Activated B cell treated with CpG ODN at 0.5 μM for 24 hours (primary cell): ENCODE measurements at regions not wholly inside any gene's neighbourhood (a gene's known extent, or its start where the extent isn't known, plus 50 kb on each side); places are given as distances from the start of the nearest gene placed in this dataset.

Experiments used
- ATAC-seq: fragments of 200-7000 bp; cut with Tn5 transposase; one replicate; pipeline ENCODE4 v1.10.0; 2021; ENCODE audit warnings: low read depth, mild to moderate bottlenecking, moderate library complexity
- CTCF ChIA-PET: fragments of 350-600 bp; sonication (Branson Sonifier 250); formaldehyde crosslinking; loops from one replicate; lab custom pipeline; 2021; ENCODE audit warnings: antibody characterized with exemption; lab: Charles Lee
- POLR2A ChIA-PET: fragments of 350-600 bp; sonication (Branson Sonifier 250); formaldehyde crosslinking; loops from one replicate; lab custom pipeline; 2021; ENCODE audit warnings: antibody characterized with exemption; lab: Charles Lee
- DNase-seq: peaks from one replicate; pipeline ENCODE4 v3.0.0; 2022
- H3K27ac Mint-ChIP-seq: one replicate; pipeline ENCODE4 v1.8.0; 2020; ENCODE audit warnings: mixed read lengths
- H3K27me3 Mint-ChIP-seq: one replicate; pipeline ENCODE4 v1.8.0; 2021; ENCODE audit warnings: mixed read lengths
- H3K36me3 Mint-ChIP-seq: one replicate; pipeline ENCODE4 v1.8.0; 2021; ENCODE audit warnings: low read depth, mixed read lengths
- H3K4me1 Mint-ChIP-seq: one replicate; pipeline ENCODE4 v1.8.0; 2021; ENCODE audit warnings: mixed read lengths
- H3K4me3 Mint-ChIP-seq: one replicate; pipeline ENCODE4 v1.8.0; 2020; ENCODE audit warnings: mild to moderate bottlenecking, mixed read lengths
- H3K9me3 Mint-ChIP-seq: one replicate; pipeline ENCODE4 v1.8.0; 2020; ENCODE audit warnings: mixed read lengths
- CTCF ChIP-seq: fragments of 200-600 bp; IDR thresholded peaks from one replicate; pipeline ENCODE4 v1.8.0; 2022; ENCODE audit warnings: antibody characterized with exemption, mild to moderate bottlenecking
- intact Hi-C: fragments of 100-400 bp; cut with micrococcal nuclease; formaldehyde crosslinking; loops from one replicate; pipeline ENCODE4 v1.15.1; 2024

DNA sequence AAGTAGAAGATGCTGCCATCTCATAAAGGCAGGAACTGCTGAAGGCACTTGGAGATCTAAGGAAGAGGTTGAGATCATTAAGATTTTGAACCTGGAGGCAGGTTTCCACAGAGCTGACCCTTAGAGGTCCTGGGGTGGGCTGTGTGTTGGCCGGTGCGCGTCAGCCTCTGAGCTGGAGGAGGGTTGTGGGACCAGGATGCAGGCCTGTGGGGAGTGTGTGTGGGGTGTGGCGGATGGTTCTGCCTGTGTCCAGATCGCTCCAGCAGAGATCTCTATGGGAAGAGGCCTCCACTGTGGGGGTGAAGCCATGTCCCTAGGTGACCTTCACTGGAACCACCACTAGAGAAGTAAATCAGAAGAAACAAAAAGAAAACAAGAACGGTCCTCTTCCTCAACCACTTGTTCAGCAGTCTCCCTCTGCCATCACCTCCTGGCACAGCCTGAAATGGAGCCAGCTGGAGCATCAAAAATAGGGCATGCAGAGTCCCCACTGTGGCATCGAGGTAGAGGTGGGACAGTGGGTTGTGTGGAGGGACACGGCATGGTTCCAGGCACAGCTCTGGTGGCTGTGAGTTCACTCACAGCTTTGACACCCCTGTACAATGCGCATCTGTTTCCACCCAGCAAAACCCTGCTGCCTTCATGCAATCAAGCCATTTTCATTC is 453.8 kb downstream of the TCERG1L start:
- TF ChIP-seq CTCF: no peak
- intact Hi-C loops: no loop called here
- H3K27me3 Mint-ChIP-seq: no peaks in the 10 kb centered on the region
- no peak overlapping the region for H3K27ac Mint-ChIP-seq
- H3K4me3 Mint-ChIP-seq: no peak overlapping the region
- ChIA-PET POLR2A (no interaction called here), CTCF (no interaction called here)
- no peaks in the 10 kb centered on the region for H3K4me1 Mint-ChIP-seq
- DNase-seq (no peak), ATAC-seq (no peak)
- H3K36me3 Mint-ChIP-seq: no peaks in the 10 kb centered on the region
- peaks cover 16% of the 10 kb centered on the region for H3K9me3 Mint-ChIP-seq

- no peaks in the 10 kb centered on the region for H3K27me3 Mint-ChIP-seq
- intact Hi-C loops: no loop called here
- TF ChIP-seq CTCF: no peak
- DNase-seq (no peak), ATAC-seq (no peak)
- H3K36me3 Mint-ChIP-seq: no peaks in the 10 kb centered on the region
- peaks cover 14% of the 10 kb centered on the region for H3K9me3 Mint-ChIP-seq
- no peak overlapping the region for H3K27ac Mint-ChIP-seq
- H3K4me3 Mint-ChIP-seq: no peak overlapping the region
- ChIA-PET POLR2A (no interaction called here), CTCF (no interaction called here)
- no peaks in the 10 kb centered on the region for H3K4me1 Mint-ChIP-seq
Measured at GRCh38 chr10:130858626-130859025, 452.9 kb downstream of the TCERG1L start.

GRCh38 chr10:130859427-130859826 is 452.1 kb downstream of the TCERG1L start:
- ChIA-PET POLR2A (no interaction called here), CTCF (no interaction called here)
- no peak overlapping the region for H3K27ac Mint-ChIP-seq
- no peaks in the 10 kb centered on the region for H3K4me1 Mint-ChIP-seq
- no peak for TF ChIP-seq CTCF
- intact Hi-C loops: no loop called here
- peaks cover 10% of the 10 kb centered on the region for H3K9me3 Mint-ChIP-seq
- H3K36me3 Mint-ChIP-seq: no peaks in the 10 kb centered on the region
- no peaks in the 10 kb centered on the region for H3K27me3 Mint-ChIP-seq
- ATAC-seq (no peak), DNase-seq (no peak)
- no peak overlapping the region for H3K4me3 Mint-ChIP-seq

GRCh38 chr10:130862122-130862521 is 449.4 kb downstream of the TCERG1L start:
- ChIA-PET POLR2A (no interaction called here), CTCF (no interaction called here)
- DNase-seq (no peak), ATAC-seq (no peak)
- Mint-ChIP-seq H3K9me3 (no peaks in the 10 kb centered on the region), H3K4me3 (no peak overlapping the region), H3K4me1 (no peaks in the 10 kb centered on the region), H3K27me3 (no peaks in the 10 kb centered on the region), H3K36me3 (no peaks in the 10 kb centered on the region), H3K27ac (no peak overlapping the region)
- intact Hi-C loops: no loop called here
- TF ChIP-seq CTCF: no peak

DNA sequence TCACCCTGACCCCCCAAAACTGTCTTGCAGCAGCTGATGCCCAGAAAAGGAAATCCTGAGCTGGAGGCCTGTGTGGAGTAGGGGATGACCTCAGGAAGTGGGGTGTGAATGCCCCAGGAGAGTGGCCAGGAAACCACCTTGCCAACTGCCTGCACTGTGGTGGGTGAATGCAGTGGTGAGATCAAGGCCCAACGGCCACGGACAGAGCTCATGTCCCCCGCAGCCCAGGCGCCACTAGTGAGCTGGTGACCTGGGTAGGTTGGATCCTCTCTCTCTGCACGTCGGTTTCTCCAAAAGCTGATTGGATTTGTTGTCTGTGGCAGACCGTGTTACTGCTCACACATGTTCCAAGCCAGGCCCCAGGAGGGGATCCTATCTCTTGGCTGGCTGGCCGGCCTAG is 448.9 kb downstream of the TCERG1L start:
- H3K4me3 Mint-ChIP-seq: no peak overlapping the region
- ChIA-PET CTCF (no interaction called here), POLR2A (no interaction called here)
- H3K9me3 Mint-ChIP-seq: no peaks in the 10 kb centered on the region
- ATAC-seq (no peak), DNase-seq (no peak)
- H3K27me3 Mint-ChIP-seq: no peaks in the 10 kb centered on the region
- H3K4me1 Mint-ChIP-seq: no peaks in the 10 kb centered on the region
- TF ChIP-seq CTCF: no peak
- H3K36me3 Mint-ChIP-seq: no peaks in the 10 kb centered on the region
- no peak overlapping the region for H3K27ac Mint-ChIP-seq
- intact Hi-C loops: no loop called here
